ENCODE measurements at regions not wholly inside any gene's neighbourhood (a gene's known extent, or its start where the extent isn't known, plus 50 kb on each side); places are given as distances from the start of the nearest gene placed in this dataset.

DNA sequence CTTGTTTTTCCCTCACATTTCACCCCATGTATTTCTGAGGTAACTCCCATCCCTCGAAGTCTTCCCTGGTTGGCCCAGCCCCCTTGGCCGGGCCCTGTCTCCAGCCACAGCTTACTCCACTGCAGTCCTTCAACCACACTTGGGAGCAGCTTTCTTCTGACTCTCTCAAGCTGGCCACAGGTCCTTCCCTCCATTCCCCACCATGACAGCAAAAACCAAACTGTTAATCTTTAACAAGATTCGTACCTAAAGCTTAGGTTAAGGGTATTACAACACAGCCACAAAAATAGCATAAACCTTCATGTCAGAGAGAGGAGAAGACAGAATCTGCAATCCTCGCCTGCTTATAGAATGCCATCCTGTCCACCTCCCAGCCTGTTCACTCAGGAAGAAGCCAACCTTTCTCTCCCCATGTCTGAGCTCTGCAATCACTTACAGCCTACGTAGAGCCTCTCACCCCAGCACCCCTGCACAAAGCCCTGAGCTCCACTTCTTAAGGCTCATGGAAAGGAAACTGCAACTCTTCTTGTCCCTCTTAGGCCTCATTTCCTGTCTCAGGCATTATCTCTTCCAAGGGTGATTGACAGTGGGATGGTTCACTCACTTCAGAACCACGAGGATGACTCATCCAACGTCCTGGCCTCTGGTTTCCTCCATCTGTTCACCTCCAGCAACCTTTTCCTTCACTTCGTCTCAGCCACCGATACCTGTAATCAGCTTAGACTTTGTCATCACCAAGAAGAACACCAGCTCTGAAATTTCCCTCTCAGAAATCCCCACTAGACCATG, 72.8 kb downstream of the CD2 start:
- ChIA-PET RAD21 (ENCODE audit: unreplicated experiment) (interaction anchor here (0.7 to 6.1 kb wide), 33 partner anchors 9 to 301 kb away, joined by 3 to 96 read pairs (median 6); partner anchors contain the start of genes CD101, CD2, IGSF3 and TTF2), SMC1A (ENCODE audit: uncharacterized antibody, unreplicated experiment) (interaction anchor here (0.6 to 5.7 kb wide), 34 partner anchors 9 to 258 kb away, joined by 3 to 80 read pairs (median 8); partner anchors contain the start of gene TTF2), POLR2A (interaction anchor here (0.5 to 3.8 kb wide), 27 partner anchors 9 to 718 kb away, joined by 3 to 19 read pairs (median 4); partner anchors contain the start of gene TTF2), CTCF (interaction anchor here (0.6 to 6.5 kb wide), 19 partner anchors 9 to 250 kb away, joined by 3 to 68 read pairs (median 6); partner anchors contain the start of gene TTF2)
- TSS peak; percentile 96 for BruUV-seq (replicated peaks)
- intact Hi-C loops (cut with micrococcal nuclease; ENCODE audit: unreplicated experiment) (loop anchor here (1.0 to 5.0 kb wide), 5 partner anchors 51 to 270 kb away; partner anchors contain the start of genes CD101 and TTF2), in situ Hi-C loops (cut with MboI) (no loop called here)
- H2AFZ ChIP-seq (ENCODE audit: control insufficient read depth, low read depth, low read length): peak overlapping the region; percentile 13; the same call in 1 of the 2 replicates
- 10% methylated on average over 9 of the region's 9 CpGs for WGBS (ENCODE audit: insufficient coverage, insufficient replicate concordance, low lambda C conversion rate, missing lambda C conversion rate)
- DNase-seq (ENCODE audit: low read depth, low spot score) (peak; percentile 97), ATAC-seq (peak; percentile 87), FAIRE-seq (peak; percentile 75)
- H3K9ac ChIP-seq (ENCODE audit: control insufficient read depth, insufficient read depth, low read length): no peak overlapping the region
- H3K4me3 ChIP-seq: no peak overlapping the region
- H3K27ac ChIP-seq (ENCODE audit: control insufficient read depth, insufficient read depth): peak overlapping the region; percentile 60
- H3K9me3 ChIP-seq (replicated peaks; ENCODE audit: control insufficient read depth, insufficient read depth, low read length): no peaks in the 10 kb centered on the region; the same call in 1 of the 3 replicates
- peaks cover 23% of the 10 kb centered on the region for H3K4me1 ChIP-seq (ENCODE audit: control insufficient read depth, insufficient read depth, low read length)
- H3K36me3 ChIP-seq (ENCODE audit: control insufficient read depth in 2 of 2, insufficient read depth in 2 of 2, low read length in 1 of 2): no peaks in the 10 kb centered on the region
- peak overlapping the region; percentile 36 for H3K4me2 ChIP-seq (ENCODE audit: control insufficient read depth, insufficient read depth)
- no peaks in the 10 kb centered on the region for H3K79me2 ChIP-seq (ENCODE audit: control insufficient read depth, insufficient read depth, low read length)
- no peaks in the 10 kb centered on the region; a peak in 1 of 4 replicates for H3K27me3 ChIP-seq (replicated peaks in 1 of 2; ENCODE audit: control insufficient read depth in 2 of 2, insufficient read depth in 2 of 2, low read length in 1 of 2)
- no peaks in the 10 kb centered on the region for H4K20me1 ChIP-seq (ENCODE audit: control insufficient read depth, insufficient read depth)
- TF ChIP-seq JUNB (IDR thresholded peaks at IDR 0.05) (peak; percentile 96), RBBP5 (conservative IDR thresholded peaks at IDR 0.05) (no peak), GATAD2B (conservative IDR thresholded peaks at IDR 0.05; ENCODE audit: low read depth) (no peak), NBN (IDR thresholded peaks at IDR 0.05) (peak; percentile 78), ZZZ3 (IDR thresholded peaks at IDR 0.05; ENCODE audit: control insufficient read depth, insufficient read length, low read depth) (no peak), STAT1 (conservative IDR thresholded peaks at IDR 0.05) (no peak), WRNIP1 (IDR thresholded peaks at IDR 0.05; ENCODE audit: borderline replicate concordance, low read depth, low read length) (no peak), PAX5 (IDR thresholded peaks at IDR 0.05; ENCODE audit: borderline replicate concordance, low read depth, low read length) (peak; percentile 68; the same call in 1 of the 2 replicates), DPF2 (IDR thresholded peaks at IDR 0.05) (peak; percentile 96), ASH2L (IDR thresholded peaks at IDR 0.05; ENCODE audit: borderline replicate concordance, low read depth) (no peak), HDAC2 (IDR thresholded peaks at IDR 0.05) (no peak), SPI1 (IDR thresholded peaks at IDR 0.05; ENCODE audit: borderline replicate concordance, insufficient read depth, low read depth, low read length) (peak; percentile 43; the same call in 1 of the 2 replicates), SP1 (IDR thresholded peaks at IDR 0.05; ENCODE audit: low read depth, low read length) (peak; percentile 32), FOS (IDR thresholded peaks at IDR 0.05; ENCODE audit: borderline replicate concordance, extremely low read depth, insufficient read length) (no peak), CEBPB (IDR thresholded peaks at IDR 0.05; ENCODE audit: borderline replicate concordance in 1 of 2, low read depth in 2 of 2, low read length in 2 of 2) (peak in 1 of 2 experiments; percentile 94; a peak in 1 of 4 replicates)
- TF ChIP-seq, protein P1, sequence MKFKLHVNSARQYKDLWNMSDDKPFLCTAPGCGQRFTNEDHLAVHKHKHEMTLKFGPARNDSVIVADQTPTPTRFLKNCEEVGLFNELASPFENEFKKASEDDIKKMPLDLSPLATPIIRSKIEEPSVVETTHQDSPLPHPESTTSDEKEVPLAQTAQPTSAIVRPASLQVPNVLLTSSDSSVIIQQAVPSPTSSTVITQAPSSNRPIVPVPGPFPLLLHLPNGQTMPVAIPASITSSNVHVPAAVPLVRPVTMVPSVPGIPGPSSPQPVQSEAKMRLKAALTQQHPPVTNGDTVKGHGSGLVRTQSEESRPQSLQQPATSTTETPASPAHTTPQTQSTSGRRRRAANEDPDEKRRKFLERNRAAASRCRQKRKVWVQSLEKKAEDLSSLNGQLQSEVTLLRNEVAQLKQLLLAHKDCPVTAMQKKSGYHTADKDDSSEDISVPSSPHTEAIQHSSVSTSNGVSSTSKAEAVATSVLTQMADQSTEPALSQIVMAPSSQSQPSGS (IDR thresholded peaks at IDR 0.05; ENCODE audit: low read length): peak; percentile 96
- TF ChIP-seq, protein P2, sequence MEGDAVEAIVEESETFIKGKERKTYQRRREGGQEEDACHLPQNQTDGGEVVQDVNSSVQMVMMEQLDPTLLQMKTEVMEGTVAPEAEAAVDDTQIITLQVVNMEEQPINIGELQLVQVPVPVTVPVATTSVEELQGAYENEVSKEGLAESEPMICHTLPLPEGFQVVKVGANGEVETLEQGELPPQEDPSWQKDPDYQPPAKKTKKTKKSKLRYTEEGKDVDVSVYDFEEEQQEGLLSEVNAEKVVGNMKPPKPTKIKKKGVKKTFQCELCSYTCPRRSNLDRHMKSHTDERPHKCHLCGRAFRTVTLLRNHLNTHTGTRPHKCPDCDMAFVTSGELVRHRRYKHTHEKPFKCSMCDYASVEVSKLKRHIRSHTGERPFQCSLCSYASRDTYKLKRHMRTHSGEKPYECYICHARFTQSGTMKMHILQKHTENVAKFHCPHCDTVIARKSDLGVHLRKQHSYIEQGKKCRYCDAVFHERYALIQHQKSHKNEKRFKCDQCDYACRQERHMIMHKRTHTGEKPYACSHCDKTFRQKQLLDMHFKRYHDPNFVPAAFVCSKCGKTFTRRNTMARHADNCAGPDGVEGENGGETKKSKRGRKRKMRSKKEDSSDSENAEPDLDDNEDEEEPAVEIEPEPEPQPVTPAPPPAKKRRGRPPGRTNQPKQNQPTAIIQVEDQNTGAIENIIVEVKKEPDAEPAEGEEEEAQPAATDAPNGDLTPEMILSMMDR (IDR thresholded peaks at IDR 0.05 in 2 of 3, conservative IDR thresholded peaks at IDR 0.05 in 1 of 3; ENCODE audit: control insufficient read depth in 2 of 3, extremely low read depth in 1 of 3, insufficient read depth in 1 of 3, low read depth in 3 of 3, low read length in 3 of 3): no peak

Data from GM12878 (cell line).